ENCODE measurements at regions not wholly inside any gene's neighbourhood (a gene's known extent, or its start where the extent isn't known, plus 50 kb on each side); places are given as distances from the start of the nearest gene placed in this dataset.

DNA sequence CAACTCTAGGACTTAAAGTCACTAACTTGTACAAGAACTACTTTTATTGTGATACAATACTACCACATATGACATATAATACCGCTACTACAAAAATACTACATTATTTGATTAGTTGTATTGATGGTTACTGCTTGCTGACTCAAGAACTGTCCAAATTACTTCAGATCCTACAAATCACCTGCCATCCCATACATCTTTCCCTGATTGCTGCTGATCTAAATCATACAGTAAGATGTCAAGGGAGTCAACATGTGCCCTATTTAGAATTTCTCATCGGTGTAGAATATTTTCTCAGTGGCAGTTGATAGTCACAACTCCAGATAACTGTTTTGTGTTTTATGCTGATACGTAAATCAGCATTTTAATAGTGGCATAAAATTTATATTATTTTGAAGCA lies 161.0 kb upstream of the DSEL start:
- H3K4me3 ChIP-seq = no peak overlapping the region
- no peaks in the 10 kb centered on the region for H3K27me3 Mint-ChIP-seq (ENCODE audit: insufficient read depth, low read depth)
- no peak overlapping the region for H3K27ac Mint-ChIP-seq
- no peak for TF ChIP-seq EZH2 (IDR thresholded peaks at IDR 0.05)
- no peak for TF ChIP-seq EZH2phosphoT487 (IDR thresholded peaks at IDR 0.05)
- TF ChIP-seq, protein P1, sequence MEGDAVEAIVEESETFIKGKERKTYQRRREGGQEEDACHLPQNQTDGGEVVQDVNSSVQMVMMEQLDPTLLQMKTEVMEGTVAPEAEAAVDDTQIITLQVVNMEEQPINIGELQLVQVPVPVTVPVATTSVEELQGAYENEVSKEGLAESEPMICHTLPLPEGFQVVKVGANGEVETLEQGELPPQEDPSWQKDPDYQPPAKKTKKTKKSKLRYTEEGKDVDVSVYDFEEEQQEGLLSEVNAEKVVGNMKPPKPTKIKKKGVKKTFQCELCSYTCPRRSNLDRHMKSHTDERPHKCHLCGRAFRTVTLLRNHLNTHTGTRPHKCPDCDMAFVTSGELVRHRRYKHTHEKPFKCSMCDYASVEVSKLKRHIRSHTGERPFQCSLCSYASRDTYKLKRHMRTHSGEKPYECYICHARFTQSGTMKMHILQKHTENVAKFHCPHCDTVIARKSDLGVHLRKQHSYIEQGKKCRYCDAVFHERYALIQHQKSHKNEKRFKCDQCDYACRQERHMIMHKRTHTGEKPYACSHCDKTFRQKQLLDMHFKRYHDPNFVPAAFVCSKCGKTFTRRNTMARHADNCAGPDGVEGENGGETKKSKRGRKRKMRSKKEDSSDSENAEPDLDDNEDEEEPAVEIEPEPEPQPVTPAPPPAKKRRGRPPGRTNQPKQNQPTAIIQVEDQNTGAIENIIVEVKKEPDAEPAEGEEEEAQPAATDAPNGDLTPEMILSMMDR (IDR thresholded peaks at IDR 0.05) = no peak
- no peaks in the 10 kb centered on the region for H3K9me3 ChIP-seq (ENCODE audit: low read depth)
- peaks cover 21% of the 10 kb centered on the region for H3K4me1 Mint-ChIP-seq
- no peaks in the 10 kb centered on the region for H3K36me3 ChIP-seq
- no peaks in the 10 kb centered on the region for H3K4me1 ChIP-seq
- H2AFZ ChIP-seq (replicated peaks) = no peak overlapping the region
- DNase-seq (ENCODE audit: low spot score) = no peak
- H3K4me3 Mint-ChIP-seq = no peak overlapping the region
- H3F3A ChIP-seq (ENCODE audit: low read depth) = no peaks in the 10 kb centered on the region
- no peaks in the 10 kb centered on the region for H3K27me3 ChIP-seq
- no peaks in the 10 kb centered on the region for H3K79me2 ChIP-seq (ENCODE audit: low read depth)
- H3K27ac ChIP-seq = no peak overlapping the region
- no peak overlapping the region for H3K9ac ChIP-seq
- H3K36me3 Mint-ChIP-seq = no peaks in the 10 kb centered on the region
- no peaks in the 10 kb centered on the region for H4K20me1 ChIP-seq (ENCODE audit: low read depth)
- peaks cover 2% of the 10 kb centered on the region for H3K9me3 Mint-ChIP-seq
- no peak overlapping the region for H3K4me2 ChIP-seq

DNA sequence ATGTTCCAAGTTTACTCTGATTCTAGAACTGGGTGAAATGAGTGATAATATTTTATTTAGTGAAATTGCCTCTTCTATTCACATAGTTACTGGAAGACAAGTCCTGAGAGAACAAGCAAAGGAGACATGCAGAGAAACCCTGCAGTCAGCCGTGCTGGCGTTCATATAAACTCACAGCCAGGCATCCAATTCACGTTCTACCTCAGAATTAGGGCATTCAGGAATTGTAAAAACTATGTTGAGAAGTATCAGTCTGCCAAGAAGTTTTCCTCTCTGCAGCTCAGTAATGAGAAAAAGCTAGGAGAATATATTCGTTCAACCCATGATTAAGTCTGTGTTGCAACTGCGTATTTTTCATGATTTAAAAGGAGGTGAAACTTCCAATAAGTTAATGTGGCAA lies 156.2 kb upstream of the DSEL start:
- H3K27me3 Mint-ChIP-seq (ENCODE audit: insufficient read depth, low read depth) = no peaks in the 10 kb centered on the region
- no peak overlapping the region for H3K4me3 Mint-ChIP-seq
- Histone ChIP-seq H3K36me3 (no peaks in the 10 kb centered on the region), H2AFZ (replicated peaks) (peak overlapping the region; percentile 15), H3K4me3 (no peak overlapping the region), H3K9me3 (ENCODE audit: low read depth) (no peaks in the 10 kb centered on the region), H3K4me1 (no peaks in the 10 kb centered on the region), H3K9ac (no peak overlapping the region), H3F3A (ENCODE audit: low read depth) (no peaks in the 10 kb centered on the region), H3K27me3 (no peaks in the 10 kb centered on the region), H3K27ac (no peak overlapping the region), H4K20me1 (ENCODE audit: low read depth) (no peaks in the 10 kb centered on the region), H3K4me2 (no peak overlapping the region), H3K79me2 (ENCODE audit: low read depth) (no peaks in the 10 kb centered on the region)
- TF ChIP-seq EZH2 (IDR thresholded peaks at IDR 0.05) (no peak), EZH2phosphoT487 (IDR thresholded peaks at IDR 0.05) (no peak)
- TF ChIP-seq, protein P1 (IDR thresholded peaks at IDR 0.05) = no peak
- peaks cover 32% of the 10 kb centered on the region for H3K4me1 Mint-ChIP-seq
- peaks cover 2% of the 10 kb centered on the region for H3K9me3 Mint-ChIP-seq
- DNase-seq (ENCODE audit: low spot score) = no peak
- H3K27ac Mint-ChIP-seq = peak overlapping the region; percentile 26
- H3K36me3 Mint-ChIP-seq = no peaks in the 10 kb centered on the region

DNA sequence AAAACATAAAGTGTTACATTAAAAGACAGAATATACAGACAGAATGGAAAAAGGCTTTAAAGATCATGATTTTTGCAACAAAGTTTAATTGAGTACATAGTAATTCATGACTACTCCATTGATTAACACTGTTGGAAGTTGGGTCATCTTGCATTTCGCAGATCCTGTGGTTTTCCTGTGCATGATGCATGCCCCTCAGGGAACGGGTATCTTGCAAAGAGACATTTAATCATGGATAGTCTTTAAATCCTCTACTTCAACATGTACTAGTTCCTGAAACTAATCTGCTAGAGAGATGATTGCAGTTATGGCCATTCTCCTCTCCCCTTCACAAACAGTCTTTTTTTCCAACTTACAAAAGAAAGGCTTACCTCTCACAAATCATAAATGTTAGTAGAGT lies 155.6 kb upstream of the DSEL start:
- Histone ChIP-seq H3K4me2 (no peak overlapping the region), H3K9ac (no peak overlapping the region), H3K4me3 (no peak overlapping the region), H3K36me3 (no peaks in the 10 kb centered on the region), H3F3A (ENCODE audit: low read depth) (no peaks in the 10 kb centered on the region), H3K27me3 (no peaks in the 10 kb centered on the region), H4K20me1 (ENCODE audit: low read depth) (no peaks in the 10 kb centered on the region), H3K4me1 (no peaks in the 10 kb centered on the region), H2AFZ (replicated peaks) (peak overlapping the region; percentile 15), H3K27ac (no peak overlapping the region), H3K79me2 (ENCODE audit: low read depth) (no peaks in the 10 kb centered on the region), H3K9me3 (ENCODE audit: low read depth) (no peaks in the 10 kb centered on the region)
- Mint-ChIP-seq H3K9me3 (peaks cover 2% of the 10 kb centered on the region), H3K4me3 (no peak overlapping the region), H3K27me3 (ENCODE audit: insufficient read depth, low read depth) (no peaks in the 10 kb centered on the region), H3K36me3 (no peaks in the 10 kb centered on the region), H3K4me1 (peaks cover 32% of the 10 kb centered on the region), H3K27ac (peak overlapping the region; percentile 77)
- DNase-seq (ENCODE audit: low spot score) = no peak
- TF ChIP-seq, protein P1 (IDR thresholded peaks at IDR 0.05) = no peak
- TF ChIP-seq EZH2phosphoT487 (IDR thresholded peaks at IDR 0.05) (no peak), EZH2 (IDR thresholded peaks at IDR 0.05) (no peak)
